CD14-positive monocyte (primary cell): ENCODE measurements at regions not wholly inside any gene's neighbourhood (a gene's known extent, or its start where the extent isn't known, plus 50 kb on each side); places are given as distances from the start of the nearest gene placed in this dataset.

Experiments used
- DNase-seq, 3 donors: peaks; one replicate each; pipeline ENCODE4 v3.0.0-alpha.2; 2011 to 2022
- H2AFZ ChIP-seq: 2 replicates; pipeline ENCODE4 v1.6.0; 2012; ENCODE audit warnings: mild to moderate bottlenecking, low read depth, low read length, inconsistent platforms; ENCODE audit not compliant: insufficient read depth, poor library complexity, severe bottlenecking
- H3K27ac ChIP-seq, 2 donors: 1 replicate in 1 of 2; 2 replicates in 1 of 2; pipeline ENCODE4 v1.5.1; 2012 to 2013; ENCODE audit warnings: low read length in 2 of 2, control low read depth in 1 of 2, inconsistent platforms in 1 of 2, low read depth in 1 of 2, mild to moderate bottlenecking in 1 of 2
- H3K27me3 ChIP-seq, 2 donors: one replicate each; pipeline versions ENCODE4 v1.6.0 to v1.6.1; 2011 to 2013; ENCODE audit warnings: low read length in 2 of 2; ENCODE audit not compliant: control insufficient read depth in 2 of 2, insufficient read depth in 2 of 2
- H3K36me3 ChIP-seq, 2 donors: replicated peaks in 1 of 2; 1 replicate in 1 of 2; 2 replicates in 1 of 2; pipeline versions ENCODE4 v1.5.1 to v1.6.1; 2012 to 2013; ENCODE audit warnings: low read length in 2 of 2, control low read depth in 1 of 2, inconsistent platforms in 1 of 2, mild to moderate bottlenecking in 1 of 2; ENCODE audit not compliant: insufficient read depth in 2 of 2, control insufficient read depth in 1 of 2
- H3K4me1 ChIP-seq, 2 donors: 1 replicate in 1 of 2; 2 replicates in 1 of 2; pipeline versions ENCODE4 v1.5.1 to v1.6.1; 2012 to 2013; ENCODE audit warnings: low read length in 2 of 2, control low read depth in 1 of 2, inconsistent platforms in 1 of 2, mild to moderate bottlenecking in 1 of 2, moderate library complexity in 1 of 2; ENCODE audit not compliant: insufficient read depth in 2 of 2, control insufficient read depth in 1 of 2
- H3K4me2 ChIP-seq: replicated peaks from 2 replicates; pipeline ENCODE3; 2012; ENCODE audit warnings: low read length, moderate library complexity, mild to moderate bottlenecking; ENCODE audit not compliant: poor library complexity, severe bottlenecking; ENCODE audit errors: extremely low read depth
- H3K4me3 ChIP-seq, 3 experiments: fragments of 200-600 bp in 1 of 3; sonication (generic) in 1 of 3; replicated peaks in 1 of 3; 1 replicate in 2 of 3; 2 replicates in 1 of 3; pipeline ENCODE4 v1.5.1; 2011 to 2013; ENCODE audit warnings: low read length in 3 of 3, mild to moderate bottlenecking in 3 of 3, control low read depth in 2 of 3, low read depth in 2 of 3, inconsistent platforms in 1 of 3, moderate library complexity in 1 of 3
- H3K79me2 ChIP-seq: 2 replicates; pipeline ENCODE4 v1.6.0; 2012; ENCODE audit warnings: mild to moderate bottlenecking, control low read depth, inconsistent platforms, low read length, moderate library complexity; ENCODE audit not compliant: insufficient read depth
- H3K9ac ChIP-seq: 2 replicates; pipeline ENCODE4 v1.6.0; 2017; ENCODE audit warnings: low read length, mild to moderate bottlenecking; ENCODE audit not compliant: insufficient read depth, poor library complexity, severe bottlenecking
- H3K9me3 ChIP-seq, 2 donors: replicated peaks in 1 of 2; 1 replicate in 1 of 2; 2 replicates in 1 of 2; pipeline versions ENCODE4 v1.5.1 to v1.6.1; 2012 to 2013; ENCODE audit warnings: low read length in 2 of 2, control low read depth in 1 of 2; ENCODE audit not compliant: control insufficient read depth in 1 of 2, insufficient read depth in 1 of 2
- H4K20me1 ChIP-seq: 2 replicates; pipeline ENCODE4 v1.6.0; 2012; ENCODE audit warnings: mild to moderate bottlenecking, low read length, control low read depth, moderate library complexity; ENCODE audit not compliant: insufficient read depth
- H3K27ac Mint-ChIP-seq, 7 donors: one replicate each; pipeline ENCODE4 v1.8.0; 2020; ENCODE audit warnings: mild to moderate bottlenecking in 7 of 7, mixed read lengths in 7 of 7, moderate library complexity in 6 of 7, inconsistent platforms in 2 of 7
- H3K27me3 Mint-ChIP-seq, 3 donors: one replicate each; pipeline ENCODE4 v1.8.0; 2021 to 2022; ENCODE audit warnings: low read depth in 3 of 3, mild to moderate bottlenecking in 3 of 3, mixed read lengths in 3 of 3, moderate library complexity in 3 of 3, inconsistent platforms in 1 of 3
- H3K36me3 Mint-ChIP-seq, 2 donors: one replicate each; pipeline ENCODE4 v1.8.0; 2020; ENCODE audit warnings: mixed read lengths in 2 of 2, inconsistent platforms in 1 of 2, mild to moderate bottlenecking in 1 of 2
- H3K4me1 Mint-ChIP-seq: one replicate; pipeline ENCODE4 v1.8.0; 2020; ENCODE audit warnings: mild to moderate bottlenecking, mixed read lengths
- H3K4me3 Mint-ChIP-seq, 2 donors: one replicate each; pipeline ENCODE4 v1.8.0; 2020; ENCODE audit warnings: mild to moderate bottlenecking in 2 of 2, mixed read lengths in 2 of 2, moderate library complexity in 1 of 2
- H3K9me3 Mint-ChIP-seq, 7 donors: one replicate each; pipeline ENCODE4 v1.8.0; 2020 to 2022; ENCODE audit warnings: mixed read lengths in 7 of 7, mild to moderate bottlenecking in 6 of 7, moderate library complexity in 6 of 7, inconsistent platforms in 2 of 7
- CTCF ChIP-seq: fragments of 200-600 bp; IDR thresholded peaks from one replicate; pipeline ENCODE4 v1.8.0; 2022; ENCODE audit warnings: antibody characterized with exemption, mild to moderate bottlenecking
- WGBS: methylation state at CpG from one replicate; pipeline ENCODE4 v1.1.5; 2013; ENCODE audit warnings: missing lambda C conversion rate; ENCODE audit not compliant: insufficient coverage; 5-methylcytosine and 5-hydroxymethylcytosine counted together
- intact Hi-C, 2 donors: fragments of 100-400 bp; cut with micrococcal nuclease; formaldehyde crosslinking; loops; one replicate each; pipeline versions ENCODE4 v1.15.0 to v1.15.1; 2023

GRCh38 chrX:4668802-4669536 lies 955.5 kb upstream of the PRKX start:
- Histone ChIP-seq H3K9ac (no peak overlapping the region), H3K27ac (no peak overlapping the region), H3K9me3 (no peaks in the 10 kb centered on the region), H3K27me3 (no peaks in the 10 kb centered on the region), H2AFZ (no peak overlapping the region), H3K4me2 (no peak overlapping the region), H3K36me3 (no peaks in the 10 kb centered on the region), H4K20me1 (no peaks in the 10 kb centered on the region), H3K4me3 (no peak overlapping the region), H3K79me2 (no peaks in the 10 kb centered on the region), H3K4me1 (no peaks in the 10 kb centered on the region)
- intact Hi-C loops: no loop called here
- Mint-ChIP-seq H3K4me3 (no peak overlapping the region), H3K4me1 (peaks cover 2% of the 10 kb centered on the region), H3K9me3 (peaks cover 0 to 5% (median 0%) of the 10 kb centered on the region in 7 donors), H3K27ac (peak overlapping the region in 1 of 7 donors; percentile 1), H3K36me3 (no peaks in the 10 kb centered on the region), H3K27me3 (peaks cover 0 to 2% (median 0%) of the 10 kb centered on the region in 3 donors)
- no peak for TF ChIP-seq CTCF
- DNase-seq: no peak
- WGBS: no CpG with 5 or more reads among the region's 7 CpGs

- no peak overlapping the region for H2AFZ ChIP-seq
- Mint-ChIP-seq H3K4me1 (no peaks in the 10 kb centered on the region), H3K27me3 (no peaks in the 10 kb centered on the region), H3K9me3 (peaks cover 0 to 7% (median 2%) of the 10 kb centered on the region in 7 donors), H3K27ac (no peak overlapping the region), H3K4me3 (no peak overlapping the region), H3K36me3 (no peaks in the 10 kb centered on the region)
- no peak overlapping the region for H3K9ac ChIP-seq
- intact Hi-C loops: no loop called here
- TF ChIP-seq CTCF: no peak
- no peaks in the 10 kb centered on the region for H3K4me1 ChIP-seq
- H4K20me1 ChIP-seq: no peaks in the 10 kb centered on the region
- DNase-seq: no peak
- H3K79me2 ChIP-seq: no peaks in the 10 kb centered on the region
- H3K36me3 ChIP-seq: no peaks in the 10 kb centered on the region
- no peak overlapping the region for H3K27ac ChIP-seq
- H3K4me3 ChIP-seq: no peak overlapping the region
- no CpG with 5 or more reads among the region's 3 CpGs for WGBS
- no peaks in the 10 kb centered on the region for H3K27me3 ChIP-seq
- H3K4me2 ChIP-seq: no peak overlapping the region
- H3K9me3 ChIP-seq: no peaks in the 10 kb centered on the region
Observed at GRCh38 chrX:4663085-4663484, 949.6 kb upstream of the PRKX start.
